ENCODE measurements at regions not wholly inside any gene's neighbourhood (a gene's known extent, or its start where the extent isn't known, plus 50 kb on each side); places are given as distances from the start of the nearest gene placed in this dataset.

DNA sequence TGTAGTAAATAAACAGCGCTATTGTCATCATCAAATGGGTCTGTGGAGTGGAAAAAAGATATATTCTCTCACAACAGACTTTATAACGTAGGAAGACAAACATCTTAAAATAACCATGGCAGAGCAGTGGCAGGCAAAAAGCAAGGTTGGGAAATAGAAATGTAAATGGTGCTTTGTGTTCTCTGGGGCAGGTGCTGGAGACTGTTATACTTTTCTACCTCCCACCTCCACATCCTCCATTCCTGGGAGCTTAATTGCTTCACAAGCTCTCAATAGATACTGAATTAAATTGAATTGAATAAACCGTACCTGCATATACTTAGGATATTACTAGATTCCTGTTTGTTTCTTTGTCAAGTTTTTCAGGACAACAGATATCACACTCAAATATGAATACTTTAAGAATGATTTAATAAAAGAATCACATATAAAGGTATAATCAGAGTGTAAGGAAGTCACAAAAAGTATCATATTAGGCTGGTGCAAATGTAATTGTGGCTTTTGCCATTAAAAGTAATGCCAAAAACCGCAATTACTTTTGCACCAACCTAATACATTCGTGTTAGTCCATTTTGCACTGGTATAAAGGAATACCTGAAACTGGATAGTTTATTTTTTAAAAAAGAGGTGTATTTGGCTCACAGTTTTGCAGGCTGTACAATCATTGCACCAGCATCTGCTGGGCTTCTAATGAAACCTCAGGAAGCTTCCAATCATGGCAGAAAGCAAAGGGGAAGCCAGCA is 367.3 kb downstream of the GRIA2 start:
- WGBS, 2 donors: 77 to 88% methylated on average over 5 of the region's 5 CpGs
- TF ChIP-seq, protein P1, sequence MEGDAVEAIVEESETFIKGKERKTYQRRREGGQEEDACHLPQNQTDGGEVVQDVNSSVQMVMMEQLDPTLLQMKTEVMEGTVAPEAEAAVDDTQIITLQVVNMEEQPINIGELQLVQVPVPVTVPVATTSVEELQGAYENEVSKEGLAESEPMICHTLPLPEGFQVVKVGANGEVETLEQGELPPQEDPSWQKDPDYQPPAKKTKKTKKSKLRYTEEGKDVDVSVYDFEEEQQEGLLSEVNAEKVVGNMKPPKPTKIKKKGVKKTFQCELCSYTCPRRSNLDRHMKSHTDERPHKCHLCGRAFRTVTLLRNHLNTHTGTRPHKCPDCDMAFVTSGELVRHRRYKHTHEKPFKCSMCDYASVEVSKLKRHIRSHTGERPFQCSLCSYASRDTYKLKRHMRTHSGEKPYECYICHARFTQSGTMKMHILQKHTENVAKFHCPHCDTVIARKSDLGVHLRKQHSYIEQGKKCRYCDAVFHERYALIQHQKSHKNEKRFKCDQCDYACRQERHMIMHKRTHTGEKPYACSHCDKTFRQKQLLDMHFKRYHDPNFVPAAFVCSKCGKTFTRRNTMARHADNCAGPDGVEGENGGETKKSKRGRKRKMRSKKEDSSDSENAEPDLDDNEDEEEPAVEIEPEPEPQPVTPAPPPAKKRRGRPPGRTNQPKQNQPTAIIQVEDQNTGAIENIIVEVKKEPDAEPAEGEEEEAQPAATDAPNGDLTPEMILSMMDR (IDR thresholded peaks at IDR 0.05; ENCODE audit: control extremely low read depth, extremely low read depth): no peak
- Histone ChIP-seq H3K9ac (ENCODE audit: insufficient read depth in 1 of 2, low read length in 2 of 2) (no peak overlapping the region), H3K4me3 (no peak overlapping the region), H3K9me3 (ENCODE audit: control insufficient read depth in 4 of 4, insufficient read depth in 3 of 4, low read length in 3 of 4) (no peaks in the 10 kb centered on the region), H3K27me3 (ENCODE audit: control insufficient read depth in 3 of 3, insufficient read depth in 3 of 3, low read length in 2 of 3) (no peaks in the 10 kb centered on the region), H3K36me3 (ENCODE audit: control insufficient read depth in 4 of 4, insufficient read depth in 4 of 4, low read length in 4 of 4) (no peaks in the 10 kb centered on the region), H3K4me1 (ENCODE audit: control insufficient read depth in 5 of 5, insufficient read depth in 5 of 5, low read length in 5 of 5) (peaks cover 0 to 13% (median 0%) of the 10 kb centered on the region in 5 donors), H3K27ac (ENCODE audit: low read depth in 1 of 2, low read length in 1 of 2) (no peak overlapping the region)
- no peak for DNase-seq
- no peak for ATAC-seq (ENCODE audit: insufficient read depth, low FRiP score)

DNA sequence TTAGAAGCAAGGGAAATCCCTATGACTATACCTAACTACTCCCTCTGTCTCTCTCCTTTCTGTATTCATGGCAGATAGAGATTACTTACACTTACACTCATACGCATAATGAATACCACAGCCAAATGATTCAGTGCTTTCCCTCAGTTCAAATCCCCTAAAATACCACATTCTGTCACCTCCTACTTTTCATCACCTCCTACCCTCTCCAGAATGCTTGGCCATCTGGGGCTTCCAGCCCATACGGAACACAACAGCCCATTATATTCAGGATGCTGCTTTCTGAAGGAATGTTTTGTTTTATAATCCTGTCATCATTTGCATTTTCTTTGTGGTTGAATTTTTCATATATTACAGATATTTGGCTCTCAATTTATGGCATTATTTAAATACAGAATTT is 361.6 kb downstream of the GRIA2 start:
- Histone ChIP-seq H3K4me1 (ENCODE audit: control insufficient read depth in 5 of 5, insufficient read depth in 5 of 5, low read length in 5 of 5) (peaks cover 0 to 3% (median 0%) of the 10 kb centered on the region in 5 donors), H3K9ac (ENCODE audit: insufficient read depth in 1 of 2, low read length in 2 of 2) (no peak overlapping the region), H3K27me3 (ENCODE audit: control insufficient read depth in 3 of 3, insufficient read depth in 3 of 3, low read length in 2 of 3) (no peaks in the 10 kb centered on the region), H3K4me3 (no peak overlapping the region), H3K9me3 (ENCODE audit: control insufficient read depth in 4 of 4, insufficient read depth in 3 of 4, low read length in 3 of 4) (no peaks in the 10 kb centered on the region), H3K36me3 (ENCODE audit: control insufficient read depth in 4 of 4, insufficient read depth in 4 of 4, low read length in 4 of 4) (no peaks in the 10 kb centered on the region), H3K27ac (ENCODE audit: low read depth in 1 of 2, low read length in 1 of 2) (no peak overlapping the region)
- DNase-seq: no peak
- 90 to 93% methylated on average over 2 of the region's 2 CpGs for WGBS, 2 donors
- ATAC-seq (ENCODE audit: insufficient read depth, low FRiP score): no peak
- TF ChIP-seq, protein P1 (IDR thresholded peaks at IDR 0.05; ENCODE audit: control extremely low read depth, extremely low read depth): no peak

DNA sequence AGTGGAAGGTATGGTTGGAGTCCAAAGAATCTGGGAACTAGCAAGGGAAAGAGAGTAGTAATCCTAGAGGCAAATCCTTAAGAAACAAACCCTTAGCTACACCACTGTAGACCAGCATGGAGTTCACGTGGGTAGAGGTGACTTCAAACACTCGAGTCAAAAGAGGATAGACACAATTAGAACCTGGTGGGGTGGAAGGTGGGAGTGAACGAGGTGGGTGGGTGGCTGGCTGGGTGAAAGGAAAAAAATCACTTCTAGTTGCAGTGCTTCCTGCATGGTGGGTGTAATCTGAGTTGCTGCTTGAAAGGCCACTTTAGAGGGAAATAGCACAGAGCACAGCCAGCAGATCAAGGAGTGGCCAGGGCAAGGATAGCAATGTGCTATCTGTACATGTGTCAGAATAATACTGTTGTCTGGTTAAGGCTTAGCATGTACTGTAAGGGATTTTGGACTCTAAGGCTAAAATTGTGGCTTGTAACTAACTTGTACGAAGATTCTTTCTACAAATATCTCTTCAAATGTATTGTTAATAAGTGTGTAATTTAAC is 356.2 kb downstream of the GRIA2 start:
- WGBS, 2 donors: 66 to 72% methylated on average over 4 of the region's 4 CpGs
- peaks cover 0 to 3% (median 0%) of the 10 kb centered on the region in 5 donors for H3K4me1 ChIP-seq (ENCODE audit: control insufficient read depth in 5 of 5, insufficient read depth in 5 of 5, low read length in 5 of 5)
- H3K27me3 ChIP-seq (ENCODE audit: control insufficient read depth in 3 of 3, insufficient read depth in 3 of 3, low read length in 2 of 3): no peaks in the 10 kb centered on the region
- H3K4me3 ChIP-seq: no peak overlapping the region
- H3K36me3 ChIP-seq (ENCODE audit: control insufficient read depth in 4 of 4, insufficient read depth in 4 of 4, low read length in 4 of 4): no peaks in the 10 kb centered on the region
- no peak for ATAC-seq (ENCODE audit: insufficient read depth, low FRiP score)
- H3K9me3 ChIP-seq (ENCODE audit: control insufficient read depth in 4 of 4, insufficient read depth in 3 of 4, low read length in 3 of 4): peaks cover 0 to 2% (median 0%) of the 10 kb centered on the region in 4 donors
- no peak overlapping the region for H3K27ac ChIP-seq (ENCODE audit: low read depth in 1 of 2, low read length in 1 of 2)
- no peak for DNase-seq
- TF ChIP-seq, protein P1 (IDR thresholded peaks at IDR 0.05; ENCODE audit: control extremely low read depth, extremely low read depth): no peak
- H3K9ac ChIP-seq (ENCODE audit: insufficient read depth in 1 of 2, low read length in 2 of 2): no peak overlapping the region

All from lung (tissue), 11 donors.